Keratinocyte (primary cell): ENCODE measurements at regions not wholly inside any gene's neighbourhood (a gene's known extent, or its start where the extent isn't known, plus 50 kb on each side); places are given as distances from the start of the nearest gene placed in this dataset.

ENCODE experiments used
- EZH2 ChIP-seq: IDR thresholded peaks from one replicate; pipeline ENCODE4 v1.6.1; 2012; ENCODE audit warnings: inconsistent platforms, mild to moderate bottlenecking, low read length, moderate library complexity
- TF ChIP-seq, protein P1 (sequence below), 3 experiments: IDR thresholded peaks in 1 of 3; conservative IDR thresholded peaks in 1 of 3; optimal IDR thresholded peaks in 1 of 3; 2 replicates in 2 of 3; 3 replicates in 1 of 3; pipeline versions ENCODE3 to v1.5.1; 2011; ENCODE audit warnings: low read length in 3 of 3, mild to moderate bottlenecking in 3 of 3, moderate library complexity in 2 of 3, control low read depth in 1 of 3, inconsistent platforms in 1 of 3; ENCODE audit not compliant: insufficient read depth in 2 of 3; ENCODE audit errors: extremely low read depth in 1 of 3

DNA sequence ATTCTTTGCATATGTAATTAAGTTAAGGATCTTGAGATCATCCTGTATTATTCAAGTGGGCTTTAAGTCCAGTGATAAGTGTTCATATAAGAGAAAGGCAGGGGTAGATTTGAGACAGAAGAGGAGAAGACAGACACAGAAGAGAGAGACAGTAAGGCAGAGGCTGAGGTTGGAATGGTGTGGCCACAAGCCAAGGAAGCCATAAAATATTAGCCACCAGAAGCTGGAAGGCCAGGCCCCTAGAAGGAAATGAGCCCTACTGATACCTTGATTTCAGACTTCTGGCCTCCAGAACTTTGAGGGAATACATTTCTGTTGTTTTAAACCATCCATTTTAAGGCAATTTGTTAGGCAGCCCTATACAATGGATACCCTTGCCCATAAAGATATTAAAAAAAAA, 66.9 kb upstream of the DLX2 start:
- TF ChIP-seq, protein P1, sequence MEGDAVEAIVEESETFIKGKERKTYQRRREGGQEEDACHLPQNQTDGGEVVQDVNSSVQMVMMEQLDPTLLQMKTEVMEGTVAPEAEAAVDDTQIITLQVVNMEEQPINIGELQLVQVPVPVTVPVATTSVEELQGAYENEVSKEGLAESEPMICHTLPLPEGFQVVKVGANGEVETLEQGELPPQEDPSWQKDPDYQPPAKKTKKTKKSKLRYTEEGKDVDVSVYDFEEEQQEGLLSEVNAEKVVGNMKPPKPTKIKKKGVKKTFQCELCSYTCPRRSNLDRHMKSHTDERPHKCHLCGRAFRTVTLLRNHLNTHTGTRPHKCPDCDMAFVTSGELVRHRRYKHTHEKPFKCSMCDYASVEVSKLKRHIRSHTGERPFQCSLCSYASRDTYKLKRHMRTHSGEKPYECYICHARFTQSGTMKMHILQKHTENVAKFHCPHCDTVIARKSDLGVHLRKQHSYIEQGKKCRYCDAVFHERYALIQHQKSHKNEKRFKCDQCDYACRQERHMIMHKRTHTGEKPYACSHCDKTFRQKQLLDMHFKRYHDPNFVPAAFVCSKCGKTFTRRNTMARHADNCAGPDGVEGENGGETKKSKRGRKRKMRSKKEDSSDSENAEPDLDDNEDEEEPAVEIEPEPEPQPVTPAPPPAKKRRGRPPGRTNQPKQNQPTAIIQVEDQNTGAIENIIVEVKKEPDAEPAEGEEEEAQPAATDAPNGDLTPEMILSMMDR (optimal IDR thresholded peaks at IDR 0.05 in 1 of 3, IDR thresholded peaks at IDR 0.05 in 1 of 3, conservative IDR thresholded peaks at IDR 0.05 in 1 of 3; ENCODE audit: extremely low read depth in 1 of 3, insufficient read depth in 2 of 3, low read length in 3 of 3): no peak
- TF ChIP-seq EZH2: no peak
